ENCODE measurements at regions not wholly inside any gene's neighbourhood (a gene's known extent, or its start where the extent isn't known, plus 50 kb on each side); places are given as distances from the start of the nearest gene placed in this dataset.

- H3K4me1 ChIP-seq (ENCODE audit: control insufficient read depth, insufficient read depth, low read length): no peaks in the 10 kb centered on the region
- H3K4me3 ChIP-seq (ENCODE audit: low read depth, low read length): no peak overlapping the region
- no peak for TF ChIP-seq ZSCAN30 (tag by site-specific recombination; IDR thresholded peaks at IDR 0.05)
- no peak for TF ChIP-seq ZNF140 (tag by site-specific recombination; IDR thresholded peaks at IDR 0.05)
- TF ChIP-seq, protein P1, sequence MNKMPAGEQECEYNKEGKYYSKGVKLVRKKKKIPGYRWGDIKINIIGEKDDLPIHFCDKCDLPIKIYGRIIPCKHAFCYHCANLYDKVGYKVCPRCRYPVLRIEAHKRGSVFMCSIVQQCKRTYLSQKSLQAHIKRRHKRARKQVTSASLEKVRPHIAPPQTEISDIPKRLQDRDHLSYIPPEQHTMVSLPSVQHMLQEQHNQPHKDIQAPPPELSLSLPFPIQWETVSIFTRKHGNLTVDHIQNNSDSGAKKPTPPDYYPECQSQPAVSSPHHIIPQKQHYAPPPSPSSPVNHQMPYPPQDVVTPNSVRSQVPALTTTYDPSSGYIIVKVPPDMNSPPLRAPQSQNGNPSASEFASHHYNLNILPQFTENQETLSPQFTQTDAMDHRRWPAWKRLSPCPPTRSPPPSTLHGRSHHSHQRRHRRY (tag by site-specific recombination; IDR thresholded peaks at IDR 0.05): no peak
- TF ChIP-seq ZBTB26 (tag by site-specific recombination; optimal IDR thresholded peaks at IDR 0.05): no peak
- TF ChIP-seq ZNF623 (tag by site-specific recombination; IDR thresholded peaks at IDR 0.05): no peak
- TF ChIP-seq, protein P2, sequence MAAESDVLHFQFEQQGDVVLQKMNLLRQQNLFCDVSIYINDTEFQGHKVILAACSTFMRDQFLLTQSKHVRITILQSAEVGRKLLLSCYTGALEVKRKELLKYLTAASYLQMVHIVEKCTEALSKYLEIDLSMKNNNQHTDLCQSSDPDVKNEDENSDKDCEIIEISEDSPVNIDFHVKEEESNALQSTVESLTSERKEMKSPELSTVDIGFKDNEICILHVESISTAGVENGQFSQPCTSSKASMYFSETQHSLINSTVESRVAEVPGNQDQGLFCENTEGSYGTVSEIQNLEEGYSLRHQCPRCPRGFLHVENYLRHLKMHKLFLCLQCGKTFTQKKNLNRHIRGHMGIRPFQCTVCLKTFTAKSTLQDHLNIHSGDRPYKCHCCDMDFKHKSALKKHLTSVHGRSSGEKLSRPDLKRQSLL (tag by site-specific recombination; IDR thresholded peaks at IDR 0.05): no peak
- no peak for TF ChIP-seq ZFP41 (tag by site-specific recombination; IDR thresholded peaks at IDR 0.05; ENCODE audit: borderline replicate concordance)
- no peak for TF ChIP-seq SP2 (tag by site-specific recombination; IDR thresholded peaks at IDR 0.05)
- no peak for TF ChIP-seq ZBTB20 (tag by site-specific recombination; IDR thresholded peaks at IDR 0.05)
- no peak for TF ChIP-seq ZNF266 (tag by site-specific recombination; IDR thresholded peaks at IDR 0.05; ENCODE audit: low read depth)
- no peak for TF ChIP-seq SCRT1 (tag by site-specific recombination; IDR thresholded peaks at IDR 0.05; ENCODE audit: borderline replicate concordance)
- no peak for TF ChIP-seq GLI2 (tag by site-specific recombination; IDR thresholded peaks at IDR 0.05; ENCODE audit: borderline replicate concordance, low read depth)
- TF ChIP-seq, protein P3, sequence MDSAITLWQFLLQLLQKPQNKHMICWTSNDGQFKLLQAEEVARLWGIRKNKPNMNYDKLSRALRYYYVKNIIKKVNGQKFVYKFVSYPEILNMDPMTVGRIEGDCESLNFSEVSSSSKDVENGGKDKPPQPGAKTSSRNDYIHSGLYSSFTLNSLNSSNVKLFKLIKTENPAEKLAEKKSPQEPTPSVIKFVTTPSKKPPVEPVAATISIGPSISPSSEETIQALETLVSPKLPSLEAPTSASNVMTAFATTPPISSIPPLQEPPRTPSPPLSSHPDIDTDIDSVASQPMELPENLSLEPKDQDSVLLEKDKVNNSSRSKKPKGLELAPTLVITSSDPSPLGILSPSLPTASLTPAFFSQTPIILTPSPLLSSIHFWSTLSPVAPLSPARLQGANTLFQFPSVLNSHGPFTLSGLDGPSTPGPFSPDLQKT (IDR thresholded peaks at IDR 0.05; ENCODE audit: borderline replicate concordance, low read depth, low read length): no peak
- no peak for TF ChIP-seq OSR2 (tag by site-specific recombination; IDR thresholded peaks at IDR 0.05)
- TF ChIP-seq ZFHX2 (tag by site-specific recombination; conservative IDR thresholded peaks at IDR 0.05): no peak
- no peak overlapping the region for H3K27ac ChIP-seq (ENCODE audit: extremely low read depth, low read depth, low read length)
- no peaks in the 10 kb centered on the region for H3K9me3 ChIP-seq (ENCODE audit: control insufficient read depth, insufficient read depth, low read depth, low read length)
- no peaks in the 10 kb centered on the region for H3K36me3 ChIP-seq (ENCODE audit: control insufficient read depth in 2 of 2, insufficient read depth in 1 of 2, low read length in 2 of 2)
- POLR2A ChIA-PET: no interaction called here
- CTCF ChIA-PET: no interaction called here
Observed at GRCh38 chr13:90686442-90686841, 661.0 kb upstream of the MIR17HG start.

DNA sequence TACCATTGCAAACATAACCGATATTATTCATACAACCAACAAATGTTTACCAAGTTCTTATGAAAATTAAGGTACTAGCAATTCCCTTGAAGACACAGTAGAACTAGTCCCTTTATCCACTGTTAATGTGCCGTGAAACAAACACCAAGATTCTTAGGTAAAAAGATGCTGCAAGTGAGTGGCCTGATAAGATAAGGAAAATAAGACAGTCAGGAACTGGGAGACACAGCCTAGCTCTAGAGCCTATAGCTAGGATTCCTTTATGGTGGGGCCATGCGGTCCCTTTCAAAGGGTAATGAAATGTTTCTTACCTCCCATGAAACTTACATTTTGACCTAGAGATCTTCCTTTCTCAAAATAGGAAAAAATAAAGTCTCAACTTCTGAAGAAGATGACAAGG lies 658.4 kb upstream of the MIR17HG start:
- Histone ChIP-seq H3K27ac (ENCODE audit: extremely low read depth, low read depth, low read length) (no peak overlapping the region), H3K36me3 (ENCODE audit: control insufficient read depth in 2 of 2, insufficient read depth in 1 of 2, low read length in 2 of 2) (no peaks in the 10 kb centered on the region), H3K4me3 (ENCODE audit: low read depth, low read length) (no peak overlapping the region), H3K9me3 (ENCODE audit: control insufficient read depth, insufficient read depth, low read depth, low read length) (no peaks in the 10 kb centered on the region), H3K4me1 (ENCODE audit: control insufficient read depth, insufficient read depth, low read length) (no peaks in the 10 kb centered on the region)
- ChIA-PET POLR2A (no interaction called here), CTCF (interaction anchor here (0.6 kb wide), 1 partner anchor 662 kb away, joined by 4 read pairs; no protein-coding TSS in a partner anchor)
- TF ChIP-seq ZNF121 (tag by site-specific recombination; IDR thresholded peaks at IDR 0.05) (no peak), ZNF433 (tag by site-specific recombination; IDR thresholded peaks at IDR 0.05; ENCODE audit: low read depth) (no peak), ZNF639 (tag by site-specific recombination; IDR thresholded peaks at IDR 0.05) (no peak), ZNF529 (tag by site-specific recombination; IDR thresholded peaks at IDR 0.05; ENCODE audit: insufficient replicate concordance) (no peak), ZNF777 (tag by site-specific recombination; IDR thresholded peaks at IDR 0.05; ENCODE audit: borderline replicate concordance) (no peak), ZNF449 (tag by site-specific recombination; IDR thresholded peaks at IDR 0.05) (no peak), ZNF501 (tag by site-specific recombination; IDR thresholded peaks at IDR 0.05) (no peak), ZNF26 (tag by site-specific recombination; IDR thresholded peaks at IDR 0.05) (no peak)
- TF ChIP-seq, protein P4, sequence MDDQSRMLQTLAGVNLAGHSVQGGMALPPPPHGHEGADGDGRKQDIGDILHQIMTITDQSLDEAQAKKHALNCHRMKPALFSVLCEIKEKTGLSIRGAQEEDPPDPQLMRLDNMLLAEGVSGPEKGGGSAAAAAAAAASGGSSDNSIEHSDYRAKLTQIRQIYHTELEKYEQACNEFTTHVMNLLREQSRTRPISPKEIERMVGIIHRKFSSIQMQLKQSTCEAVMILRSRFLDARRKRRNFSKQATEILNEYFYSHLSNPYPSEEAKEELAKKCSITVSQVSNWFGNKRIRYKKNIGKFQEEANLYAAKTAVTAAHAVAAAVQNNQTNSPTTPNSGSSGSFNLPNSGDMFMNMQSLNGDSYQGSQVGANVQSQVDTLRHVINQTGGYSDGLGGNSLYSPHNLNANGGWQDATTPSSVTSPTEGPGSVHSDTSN (CRISPR knock-in tag; IDR thresholded peaks at IDR 0.05): no peak

All from HEK293 (cell line).